ENCODE measurements at regions not wholly inside any gene's neighbourhood (a gene's known extent, or its start where the extent isn't known, plus 50 kb on each side); places are given as distances from the start of the nearest gene placed in this dataset.

- no peak overlapping the region for H3K4me3 ChIP-seq (ENCODE audit: low read depth, low read length)
- no peak for TF ChIP-seq CTCF (IDR thresholded peaks at IDR 0.05; ENCODE audit: insufficient read depth, low read depth, low read length, missing control alignments)
- no peak for DNase-seq (ENCODE audit: low read depth)
These were observed 113.4 kb upstream of the TCERG1L start for GRCh38 chr10:131424836-131425491.

GRCh38 chr10:131425752-131426533 lies 114.4 kb upstream of the TCERG1L start:
- TF ChIP-seq CTCF (IDR thresholded peaks at IDR 0.05; ENCODE audit: insufficient read depth, low read depth, low read length, missing control alignments) = no peak
- DNase-seq (ENCODE audit: low read depth) = no peak
- H3K4me3 ChIP-seq (ENCODE audit: low read depth, low read length) = no peak overlapping the region

- TF ChIP-seq CTCF (IDR thresholded peaks at IDR 0.05; ENCODE audit: insufficient read depth, low read depth, low read length, missing control alignments) = no peak
- no peak for DNase-seq (ENCODE audit: low read depth)
These were observed 115.0 kb upstream of the TCERG1L start for GRCh38 chr10:131426534-131426898.

GRCh38 chr10:131427281-131427680 lies 115.8 kb upstream of the TCERG1L start:
- H3K4me3 ChIP-seq (ENCODE audit: low read depth, low read length) = no peak overlapping the region
- TF ChIP-seq CTCF (IDR thresholded peaks at IDR 0.05; ENCODE audit: insufficient read depth, low read depth, low read length, missing control alignments) = no peak
- DNase-seq (ENCODE audit: low read depth) = no peak

More at GRCh38 chr10:131426534-131426898, 115.0 kb upstream of the TCERG1L start:
- H3K4me3 ChIP-seq (ENCODE audit: low read depth, low read length) = no peak overlapping the region

GRCh38 chr10:131427901-131428300 lies 116.4 kb upstream of the TCERG1L start:
- TF ChIP-seq CTCF (IDR thresholded peaks at IDR 0.05; ENCODE audit: insufficient read depth, low read depth, low read length, missing control alignments) = no peak
- DNase-seq (ENCODE audit: low read depth) = no peak
- H3K4me3 ChIP-seq (ENCODE audit: low read depth, low read length) = no peak overlapping the region

GRCh38 chr10:131429141-131429540 lies 117.6 kb upstream of the TCERG1L start:
- TF ChIP-seq CTCF (IDR thresholded peaks at IDR 0.05; ENCODE audit: insufficient read depth, low read depth, low read length, missing control alignments) = no peak
- no peak for DNase-seq (ENCODE audit: low read depth)
- no peak overlapping the region for H3K4me3 ChIP-seq (ENCODE audit: low read depth, low read length)
